HuH-7.5 (cell line): ENCODE measurements at regions not wholly inside any gene's neighbourhood (a gene's known extent, or its start where the extent isn't known, plus 50 kb on each side); places are given as distances from the start of the nearest gene placed in this dataset.
"Not testable (repeated sequence)": the region's sequence is repeated elsewhere in the genome, so short reads cannot be mapped to it uniquely, and the experiment has no call there.

Experiments
- DNase-seq: peaks from one replicate; pipeline ENCODE4 v3.0.0; 2011; ENCODE audit warnings: low spot score

DNA sequence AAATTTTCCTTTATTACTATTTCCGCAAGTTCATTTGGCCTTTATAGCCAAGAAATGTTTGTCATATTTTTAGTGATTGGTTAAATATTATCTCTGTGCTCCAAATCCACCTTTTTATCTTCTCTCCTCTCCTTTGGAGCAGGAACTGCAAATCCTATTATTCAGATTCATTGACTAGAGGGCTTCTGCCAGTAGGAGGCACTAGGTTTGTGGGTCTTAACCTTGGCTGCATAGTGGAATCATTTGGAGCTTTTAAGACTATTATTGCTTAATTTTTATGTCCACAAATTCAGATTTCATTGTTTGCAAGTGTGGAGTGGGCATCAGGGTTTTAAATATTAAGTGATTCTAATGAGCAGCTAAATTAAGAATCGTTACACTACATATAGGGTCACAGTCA is 75.3 kb upstream of the SYT10 start:
- DNase-seq: no peak

DNA sequence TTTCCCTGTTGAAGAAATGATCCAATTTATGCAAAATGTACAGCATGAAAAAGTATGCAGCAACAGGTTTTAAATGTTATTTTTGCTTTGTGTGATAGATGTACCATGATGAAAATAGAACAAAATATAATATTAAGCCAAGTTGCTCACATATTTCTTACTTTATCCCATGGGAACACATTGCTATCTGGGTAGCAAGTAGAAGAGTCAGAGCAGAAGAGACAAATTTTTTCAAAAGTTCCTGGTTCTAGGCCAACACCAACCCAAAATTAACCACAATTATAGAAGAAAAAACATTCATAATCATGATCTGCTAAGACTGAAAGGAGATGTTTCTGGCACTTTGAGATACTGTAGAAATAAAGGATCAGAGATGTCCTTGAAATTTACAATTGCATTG is 79.9 kb upstream of the SYT10 start:
- DNase-seq: no peak

DNA sequence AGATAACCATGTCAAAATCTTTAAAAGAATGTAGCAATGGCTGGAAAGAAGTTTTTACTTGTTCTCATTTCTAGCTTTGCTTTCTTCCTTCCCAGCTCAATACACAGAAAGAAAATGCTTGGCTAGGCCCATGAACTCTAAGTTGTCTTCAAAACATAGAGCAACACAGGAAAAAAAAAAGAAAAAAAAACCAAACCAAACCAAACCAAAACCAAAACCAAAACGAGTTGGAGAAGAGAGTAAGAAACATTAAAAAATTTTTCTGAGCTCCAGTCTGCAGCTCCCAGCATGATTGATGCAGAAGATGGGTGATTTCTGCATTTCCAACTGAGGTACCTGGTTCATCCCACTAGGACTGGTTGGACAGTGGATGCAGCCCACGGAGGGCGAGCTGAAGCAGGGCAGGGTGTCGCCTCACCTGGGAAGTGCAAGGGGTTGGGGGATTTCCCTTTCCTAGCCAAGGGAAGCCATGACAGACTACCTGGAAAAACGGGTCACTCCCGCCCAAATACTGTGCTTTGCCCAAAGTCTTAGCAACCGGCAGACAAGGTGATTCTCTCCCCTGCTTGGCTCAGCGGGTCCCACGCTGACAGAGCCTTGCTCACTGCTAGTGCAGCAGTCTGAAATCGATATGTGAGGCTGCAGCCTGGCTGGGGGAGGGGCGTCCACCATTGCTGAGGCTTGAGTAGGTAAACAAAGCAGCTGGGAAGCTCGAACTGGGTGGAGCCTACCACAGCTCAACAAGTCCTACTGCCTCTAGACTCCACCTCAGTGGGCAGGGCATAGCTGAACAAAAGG is 81.1 kb upstream of the SYT10 start:
- DNase-seq: not testable (repeated sequence)

DNA sequence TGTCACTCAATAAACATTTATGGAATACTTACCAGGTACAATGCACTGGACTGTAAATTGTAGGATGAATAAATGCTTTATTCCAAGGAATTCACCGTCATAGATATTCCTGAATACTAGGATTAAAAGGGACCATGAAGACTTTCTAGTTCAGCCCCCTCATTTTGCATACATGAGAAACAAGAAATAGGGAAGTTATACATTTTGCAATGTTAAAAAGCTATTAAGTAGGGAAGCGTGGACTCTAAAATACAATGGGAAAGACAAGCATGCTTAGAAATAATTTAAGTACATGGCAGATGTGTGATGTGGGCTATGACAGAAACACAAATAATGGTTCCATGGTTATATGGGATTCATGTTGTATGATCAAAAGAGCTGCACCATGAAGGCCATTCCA is 89.4 kb upstream of the SYT10 start:
- no peak for DNase-seq

- DNase-seq: no peak
Measured at GRCh38 chr12:33529810-33530209, 90.2 kb upstream of the SYT10 start.

GRCh38 chr12:33531261-33531660 is 91.6 kb upstream of the SYT10 start:
- no peak for DNase-seq

DNA sequence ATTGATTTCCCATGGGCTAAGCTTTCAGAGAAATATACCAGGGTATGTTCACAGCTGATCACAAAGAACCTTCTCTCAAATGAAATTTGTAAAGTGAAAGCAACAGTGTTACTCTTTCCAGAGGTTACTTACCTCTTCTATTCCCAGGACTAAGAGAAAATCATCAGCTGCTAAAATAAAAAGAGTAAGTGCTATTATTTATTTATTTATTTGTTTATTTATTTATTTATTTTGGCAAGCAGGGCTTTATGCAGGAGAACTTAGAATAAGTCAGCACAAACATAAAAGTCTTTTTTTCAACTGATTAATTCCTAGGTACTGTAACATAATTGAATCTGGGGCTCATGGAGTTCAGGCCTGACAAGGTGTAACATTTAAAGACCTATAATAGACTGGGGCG is 93.9 kb upstream of the SYT10 start:
- DNase-seq: no peak

DNA sequence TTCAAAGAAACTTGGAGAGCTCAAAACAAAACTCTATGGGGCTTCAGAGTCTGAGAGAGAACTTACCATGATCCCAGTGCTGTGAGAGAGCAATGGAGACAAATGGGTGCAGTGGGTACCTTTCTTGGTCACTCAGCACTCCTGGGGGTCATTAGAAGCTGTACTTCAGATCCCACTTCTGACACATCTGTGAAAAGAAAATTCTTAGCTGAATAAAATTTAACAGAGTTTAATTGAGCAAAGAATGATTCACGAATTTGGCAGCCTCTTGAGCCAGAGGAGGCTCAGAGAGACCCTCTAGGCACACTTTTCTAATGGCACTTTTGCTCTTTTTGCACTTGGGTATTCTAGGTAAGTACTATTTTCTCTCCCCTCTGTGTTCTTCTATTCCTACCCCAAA is 96.8 kb upstream of the SYT10 start:
- DNase-seq: no peak

- DNase-seq: no peak
Measured at GRCh38 chr12:33546004-33546403, 106.4 kb upstream of the SYT10 start.

DNA sequence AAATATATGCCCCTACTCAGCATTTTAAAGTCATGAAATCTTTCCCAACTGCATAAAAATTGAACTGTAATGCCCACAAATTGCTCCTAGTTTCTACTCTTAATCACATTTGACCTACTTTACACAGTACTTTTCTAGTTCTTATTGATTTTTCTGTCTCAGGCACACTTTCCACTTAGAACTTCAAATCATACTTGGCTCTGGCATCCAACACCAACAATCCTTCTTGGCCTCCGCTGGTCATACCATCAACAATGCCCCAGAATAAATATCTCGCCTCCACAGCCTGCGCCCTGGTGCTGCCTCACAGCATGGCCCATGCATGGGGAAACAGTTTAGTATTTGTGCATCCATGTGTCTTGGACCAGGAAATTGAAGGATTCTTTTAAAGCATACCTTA is 107.5 kb upstream of the SYT10 start:
- no peak for DNase-seq

DNA sequence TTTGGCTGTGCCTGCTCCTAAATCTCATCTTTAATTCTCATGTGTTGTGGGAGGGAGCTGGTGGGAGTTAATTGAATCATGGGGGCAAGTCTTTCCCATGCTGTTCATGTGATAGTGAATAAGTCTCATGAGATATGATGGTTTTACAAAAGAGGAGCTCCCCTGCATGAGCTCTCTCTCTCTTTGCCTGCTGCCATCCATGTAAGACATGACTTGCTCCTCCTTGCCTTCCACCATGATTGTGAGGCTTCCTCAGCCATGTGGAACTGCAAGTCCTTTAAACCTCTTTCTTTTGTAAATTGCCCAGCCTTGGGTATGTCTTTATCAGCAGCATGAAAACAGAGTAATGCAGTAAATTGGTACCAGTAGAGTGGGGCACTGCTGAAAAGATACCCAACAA is 110.6 kb upstream of the SYT10 start:
- DNase-seq: not testable (repeated sequence)

GRCh38 chr12:33551006-33551405 is 111.4 kb upstream of the SYT10 start:
- no peak for DNase-seq

GRCh38 chr12:33555128-33555527 is 115.5 kb upstream of the SYT10 start:
- DNase-seq: no peak

DNA sequence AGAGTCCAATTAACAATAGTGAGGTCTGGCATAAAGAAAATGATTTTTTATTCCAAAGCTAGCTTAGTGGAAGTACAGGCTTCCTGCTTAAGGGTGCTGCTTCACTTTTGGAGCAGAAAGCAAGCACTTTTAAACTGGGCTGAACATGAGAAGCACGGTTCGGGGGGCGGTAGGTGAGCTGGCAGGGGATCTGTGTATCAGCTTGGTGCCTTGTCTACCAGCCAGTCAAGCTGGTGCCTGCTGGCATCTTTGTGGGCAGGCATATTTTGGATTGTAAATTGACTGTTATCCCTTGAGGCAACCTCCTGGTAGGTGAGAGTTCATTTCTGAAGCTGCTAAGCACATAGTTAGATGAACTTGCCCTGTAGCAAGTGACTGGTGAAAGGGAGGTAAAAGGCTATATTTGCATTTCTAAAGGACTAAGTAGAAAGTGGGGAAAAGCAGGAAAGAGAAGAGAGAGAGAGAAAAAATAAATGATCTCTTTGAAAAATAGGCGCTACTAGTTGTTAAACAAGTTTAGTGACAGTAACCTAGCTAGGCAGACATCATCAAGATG is 121.1 kb upstream of the SYT10 start:
- no peak for DNase-seq

- DNase-seq: no peak
Measured at GRCh38 chr12:33562401-33562800, 122.8 kb upstream of the SYT10 start.

GRCh38 chr12:33566403-33566802 is 126.8 kb upstream of the SYT10 start:
- DNase-seq: no peak

DNA sequence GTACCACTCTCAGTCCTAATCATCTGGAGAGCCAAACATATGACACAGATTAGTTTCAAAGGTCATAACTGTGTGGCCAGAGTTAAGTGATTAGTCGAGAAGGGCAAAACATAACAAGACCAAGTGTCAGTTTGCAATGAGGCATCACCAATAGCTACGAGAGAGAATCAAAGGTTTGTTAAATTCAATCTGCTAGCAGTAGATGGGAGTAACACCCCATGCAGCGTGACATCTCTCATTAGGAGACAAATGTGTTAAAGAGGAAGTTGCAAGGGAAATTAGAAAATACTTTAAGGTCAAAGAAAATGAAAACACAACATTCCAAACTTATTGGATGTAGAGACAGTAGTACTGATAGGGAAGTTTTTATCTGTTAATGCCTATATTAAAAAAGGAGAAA is 135.7 kb upstream of the SYT10 start:
- DNase-seq: no peak

DNA sequence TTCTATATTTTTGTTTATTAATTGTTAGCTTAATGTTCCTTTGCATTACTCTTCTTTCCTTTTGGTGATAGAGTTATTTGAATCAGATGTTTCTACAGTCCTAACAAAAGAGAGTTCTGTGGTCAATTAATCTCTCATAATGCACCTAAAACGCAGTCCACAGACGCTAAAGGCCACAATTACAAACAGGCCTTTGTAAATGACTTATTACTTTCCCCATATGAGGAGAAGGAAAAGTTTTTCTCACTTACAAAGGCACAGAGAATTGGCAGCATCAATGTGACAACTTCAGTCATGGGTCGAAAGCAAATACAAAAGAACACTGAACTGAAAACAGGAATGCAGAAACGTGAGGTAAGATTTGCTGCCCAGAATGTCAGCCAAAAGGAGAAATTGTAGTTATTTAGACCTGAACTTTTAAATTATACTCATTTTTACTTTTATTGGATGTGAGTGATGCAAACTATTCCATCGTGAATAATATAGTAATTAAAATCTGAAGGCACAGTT is 142.0 kb upstream of the SYT10 start:
- DNase-seq: no peak

- DNase-seq: no peak
Measured at GRCh38 chr12:33586576-33586975, 147.0 kb upstream of the SYT10 start.

- no peak for DNase-seq
Measured at GRCh38 chr12:33587354-33587753, 147.7 kb upstream of the SYT10 start.

DNA sequence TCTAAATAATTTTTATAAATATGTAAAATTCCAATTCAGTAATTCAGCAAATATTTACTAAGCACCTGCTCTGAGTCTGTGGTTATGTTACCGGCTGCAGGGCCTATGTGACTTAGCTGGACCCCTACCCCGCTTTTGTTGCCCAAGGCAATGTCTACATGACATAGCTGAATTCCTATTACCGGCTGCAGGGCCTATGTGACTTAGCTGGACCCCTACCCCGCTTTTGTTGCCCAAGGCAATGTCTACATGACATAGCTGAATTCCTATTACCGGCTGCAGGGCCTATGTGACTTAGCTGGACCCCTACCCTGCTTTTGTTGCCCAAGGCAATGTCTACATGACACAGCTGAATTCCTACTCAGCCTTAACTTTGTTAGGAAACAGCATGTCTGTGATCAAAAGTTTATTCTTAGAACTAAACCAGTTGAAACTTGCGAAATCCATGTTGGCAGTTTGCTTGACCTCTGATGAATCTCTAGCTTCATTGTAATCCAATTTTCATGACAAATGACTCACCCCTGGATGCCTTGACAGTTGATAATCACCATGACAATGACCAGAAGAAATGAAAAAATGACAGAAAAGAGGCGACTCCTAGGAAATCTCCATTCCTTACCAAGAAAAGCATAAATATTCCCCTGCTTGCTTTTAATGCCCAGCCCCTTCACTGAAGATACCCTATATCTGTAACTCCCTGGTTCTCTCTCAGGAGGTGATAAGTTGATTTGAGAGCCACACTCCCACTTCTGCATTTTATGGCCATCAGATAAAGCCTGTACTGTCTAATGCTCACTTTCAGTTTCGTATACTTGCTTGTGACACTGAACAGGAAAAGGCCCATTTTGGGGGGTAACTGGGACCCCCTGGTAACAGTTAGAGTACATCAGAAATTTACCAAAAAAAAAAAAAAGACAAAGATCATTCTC is 148.4 kb upstream of the SYT10 start:
- DNase-seq: no peak

- DNase-seq: no peak
Measured at GRCh38 chr12:33588725-33589405, 149.2 kb upstream of the SYT10 start.
